Panc1 (cell line): ENCODE measurements at regions not wholly inside any gene's neighbourhood (a gene's known extent, or its start where the extent isn't known, plus 50 kb on each side); places are given as distances from the start of the nearest gene placed in this dataset.

Experiments
- ATAC-seq: fragments of 200-7000 bp; cut with Tn5 transposase; 2 replicates; pipeline ENCODE4 v1.9.1; 2020; ENCODE audit warnings: mild to moderate bottlenecking, moderate library complexity
- BruUV-seq: library from RNA; stranded (reverse); fragments of 400-500 nt; replicated peaks from 2 replicates; lab custom pipeline; 2021; lab: Mats Ljungman, UMichigan
- CTCF ChIA-PET: fragments of 300-600 bp; sonication (Branson Sonifier 250); formaldehyde crosslinking; loops from one replicate; lab custom pipeline; 2022; ENCODE audit warnings: antibody characterized with exemption; lab: Charles Lee
- POLR2A ChIA-PET: fragments of 300-600 bp; sonication (Branson Sonifier 250); formaldehyde crosslinking; loops from one replicate; lab custom pipeline; 2022; ENCODE audit warnings: antibody characterized with exemption; lab: Charles Lee
- DNase-seq: peaks from one replicate; pipeline ENCODE4 v3.0.0-alpha.2; 2010; ENCODE audit warnings: low read depth, low spot score
- H3K27ac ChIP-seq: 2 replicates; pipeline ENCODE4 v1.5.1; 2011; ENCODE audit warnings: mild to moderate bottlenecking, low read length, inconsistent platforms
- H3K27me3 ChIP-seq: fragments of 200-500 bp; sonication (Bioruptor generic); 2 replicates; pipeline ENCODE4 v1.6.0; 2014; ENCODE audit warnings: low read length, inconsistent platforms; ENCODE audit not compliant: control insufficient read depth, insufficient read depth
- H3K36me3 ChIP-seq: fragments of 200-500 bp; sonication (Bioruptor generic); 2 replicates; pipeline ENCODE4 v1.5.1; 2014; ENCODE audit warnings: inconsistent platforms, mild to moderate bottlenecking, low read length, moderate library complexity; ENCODE audit not compliant: control insufficient read depth, insufficient read depth
- H3K4me1 ChIP-seq: 2 replicates; pipeline ENCODE4 v1.5.1; 2011; ENCODE audit warnings: inconsistent platforms, mild to moderate bottlenecking, low read length, moderate library complexity; ENCODE audit not compliant: control insufficient read depth, insufficient read depth
- H3K4me3 ChIP-seq, 2 experiments: 2 replicates each; pipeline ENCODE4 v1.5.1; 2011 to 2012; ENCODE audit warnings: low read depth in 2 of 2, low read length in 2 of 2, mild to moderate bottlenecking in 2 of 2, inconsistent platforms in 1 of 2, moderate library complexity in 1 of 2
- H3K9me3 ChIP-seq: fragments of 200-500 bp; sonication (Bioruptor generic); 2 replicates; pipeline ENCODE4 v1.5.1; 2014; ENCODE audit warnings: low read depth, mild to moderate bottlenecking, inconsistent platforms, low read length, moderate library complexity; ENCODE audit not compliant: control insufficient read depth, insufficient read depth
- CTCF ChIP-seq: fragments of 450-650 bp; IDR thresholded peaks from 2 replicates; pipeline ENCODE4 v1.5.1; 2017; ENCODE audit warnings: mild to moderate bottlenecking
- POLR2AphosphoS5 ChIP-seq: IDR thresholded peaks from 2 replicates; pipeline ENCODE4 v1.6.1; 2012; ENCODE audit warnings: mild to moderate bottlenecking, low read depth, low read length, moderate library complexity
- in situ Hi-C: cut with HindIII; loops from 2 replicates; pipeline ENCODE4 v1.10.0; 2016; ENCODE audit warnings: low sequenced_read_pairs, low pct_unique_long_range_greater_than_20kb
- intact Hi-C: fragments of 100-400 bp; cut with micrococcal nuclease; formaldehyde crosslinking; loops from one replicate; pipeline ENCODE4 v1.10.0; 2022; ENCODE audit not compliant: unreplicated experiment

- no peak for TF ChIP-seq CTCF
- ChIA-PET CTCF (no interaction called here), POLR2A (no interaction called here)
- Histone ChIP-seq H3K9me3 (no peaks in the 10 kb centered on the region), H3K27me3 (no peaks in the 10 kb centered on the region), H3K27ac (no peak overlapping the region), H3K36me3 (no peaks in the 10 kb centered on the region), H3K4me1 (no peaks in the 10 kb centered on the region), H3K4me3 (no peak overlapping the region)
- ATAC-seq (no peak), DNase-seq (no peak)
- in situ Hi-C loops = no loop called here
- intact Hi-C loops = no loop called here
- BruUV-seq = no TSS peak
These were observed 131.9 kb downstream of the TMEM26 start for GRCh38 chr10:61321041-61321857.

- no TSS peak for BruUV-seq
- H3K4me3 ChIP-seq = no peak overlapping the region
These were observed 133.0 kb downstream of the TMEM26 start for GRCh38 chr10:61320257-61320587.

GRCh38 chr10:61319386-61320256 lies 133.6 kb downstream of the TMEM26 start:
- Histone ChIP-seq H3K27ac (no peak overlapping the region), H3K9me3 (no peaks in the 10 kb centered on the region), H3K36me3 (no peaks in the 10 kb centered on the region), H3K4me3 (no peak overlapping the region), H3K27me3 (no peaks in the 10 kb centered on the region), H3K4me1 (no peaks in the 10 kb centered on the region)
- intact Hi-C loops = no loop called here
- in situ Hi-C loops = no loop called here
- ATAC-seq = no peak
- POLR2A ChIA-PET = interaction anchor here (0.6 kb wide), 1 partner anchor 203 kb away, joined by 3 read pairs; no protein-coding TSS in a partner anchor
- no TSS peak for BruUV-seq
- no peak for TF ChIP-seq POLR2AphosphoS5
- no peak for DNase-seq
- CTCF ChIA-PET = no interaction called here

More at GRCh38 chr10:61320257-61320587, 133.0 kb downstream of the TMEM26 start:
- H3K36me3 ChIP-seq = no peaks in the 10 kb centered on the region
- no peaks in the 10 kb centered on the region for H3K27me3 ChIP-seq
- ChIA-PET POLR2A (no interaction called here), CTCF (no interaction called here)
- H3K9me3 ChIP-seq = no peaks in the 10 kb centered on the region
- ATAC-seq (no peak), DNase-seq (no peak)
- H3K4me1 ChIP-seq = no peaks in the 10 kb centered on the region
- TF ChIP-seq CTCF = no peak
- intact Hi-C loops (no loop called here), in situ Hi-C loops (no loop called here)
- no peak overlapping the region for H3K27ac ChIP-seq
